ENCODE measurements at regions not wholly inside any gene's neighbourhood (a gene's known extent, or its start where the extent isn't known, plus 50 kb on each side); places are given as distances from the start of the nearest gene placed in this dataset.

DNA sequence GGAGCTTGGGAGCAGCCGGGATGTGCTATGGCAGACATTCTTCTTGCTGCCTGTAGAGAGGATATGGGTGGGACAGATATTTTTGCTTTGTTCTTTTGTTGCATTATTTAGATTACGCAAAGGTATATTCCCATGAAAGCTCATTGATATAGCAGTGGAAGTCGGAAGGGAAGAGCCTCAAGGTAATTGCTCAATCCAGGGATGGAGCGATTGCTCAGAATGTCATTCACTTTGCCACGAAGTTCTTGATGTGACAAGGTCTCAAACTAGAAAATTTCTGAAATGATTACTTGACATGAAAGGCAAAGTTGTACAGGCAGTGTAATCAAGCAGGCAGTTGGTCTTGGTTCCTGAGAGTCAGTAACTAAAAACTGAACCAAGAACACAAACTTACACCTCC, 615.6 kb upstream of the CDH4 start:
- Histone ChIP-seq H3K36me3 (ENCODE audit: control insufficient read depth, insufficient read depth, low read length) (no peaks in the 10 kb centered on the region), H3K4me3 (ENCODE audit: low read depth, low read length) (no peak overlapping the region), H3K27me3 (ENCODE audit: control insufficient read depth, insufficient read depth, low read length) (no peaks in the 10 kb centered on the region)
- DNase-seq (ENCODE audit: low read depth), result no peak
- TF ChIP-seq, protein P1, sequence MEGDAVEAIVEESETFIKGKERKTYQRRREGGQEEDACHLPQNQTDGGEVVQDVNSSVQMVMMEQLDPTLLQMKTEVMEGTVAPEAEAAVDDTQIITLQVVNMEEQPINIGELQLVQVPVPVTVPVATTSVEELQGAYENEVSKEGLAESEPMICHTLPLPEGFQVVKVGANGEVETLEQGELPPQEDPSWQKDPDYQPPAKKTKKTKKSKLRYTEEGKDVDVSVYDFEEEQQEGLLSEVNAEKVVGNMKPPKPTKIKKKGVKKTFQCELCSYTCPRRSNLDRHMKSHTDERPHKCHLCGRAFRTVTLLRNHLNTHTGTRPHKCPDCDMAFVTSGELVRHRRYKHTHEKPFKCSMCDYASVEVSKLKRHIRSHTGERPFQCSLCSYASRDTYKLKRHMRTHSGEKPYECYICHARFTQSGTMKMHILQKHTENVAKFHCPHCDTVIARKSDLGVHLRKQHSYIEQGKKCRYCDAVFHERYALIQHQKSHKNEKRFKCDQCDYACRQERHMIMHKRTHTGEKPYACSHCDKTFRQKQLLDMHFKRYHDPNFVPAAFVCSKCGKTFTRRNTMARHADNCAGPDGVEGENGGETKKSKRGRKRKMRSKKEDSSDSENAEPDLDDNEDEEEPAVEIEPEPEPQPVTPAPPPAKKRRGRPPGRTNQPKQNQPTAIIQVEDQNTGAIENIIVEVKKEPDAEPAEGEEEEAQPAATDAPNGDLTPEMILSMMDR (IDR thresholded peaks at IDR 0.05; ENCODE audit: insufficient read depth, low read depth, low read length), result no peak
- ChIA-PET POLR2A (no interaction called here), CTCF (no interaction called here)

DNA sequence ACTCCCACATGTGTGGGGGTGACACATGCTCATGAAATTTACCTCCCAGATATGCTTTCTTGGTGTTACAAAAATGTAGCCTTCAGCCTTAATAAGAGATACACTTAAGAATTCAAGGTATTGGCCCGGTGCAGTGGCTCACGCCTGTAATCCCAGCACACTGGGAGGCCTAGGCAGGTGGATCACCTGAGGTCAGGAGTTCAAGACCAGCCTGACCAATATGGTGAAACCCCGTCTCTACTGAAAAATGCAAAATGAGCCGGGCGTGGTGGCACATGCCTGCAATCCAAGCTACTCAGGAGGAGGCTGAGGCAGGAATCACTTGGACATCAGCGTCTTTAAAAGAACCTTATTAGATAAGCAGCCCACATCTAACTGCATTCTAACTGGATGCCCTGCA, 614.3 kb upstream of the CDH4 start:
- TF ChIP-seq, protein P1 (IDR thresholded peaks at IDR 0.05; ENCODE audit: insufficient read depth, low read depth, low read length), result no peak
- Histone ChIP-seq H3K36me3 (ENCODE audit: control insufficient read depth, insufficient read depth, low read length) (no peaks in the 10 kb centered on the region), H3K27me3 (ENCODE audit: control insufficient read depth, insufficient read depth, low read length) (no peaks in the 10 kb centered on the region), H3K4me3 (ENCODE audit: low read depth, low read length) (no peak overlapping the region)
- no peak for DNase-seq (ENCODE audit: low read depth)
- POLR2A ChIA-PET, result no interaction called here
- CTCF ChIA-PET, result no interaction called here

DNA sequence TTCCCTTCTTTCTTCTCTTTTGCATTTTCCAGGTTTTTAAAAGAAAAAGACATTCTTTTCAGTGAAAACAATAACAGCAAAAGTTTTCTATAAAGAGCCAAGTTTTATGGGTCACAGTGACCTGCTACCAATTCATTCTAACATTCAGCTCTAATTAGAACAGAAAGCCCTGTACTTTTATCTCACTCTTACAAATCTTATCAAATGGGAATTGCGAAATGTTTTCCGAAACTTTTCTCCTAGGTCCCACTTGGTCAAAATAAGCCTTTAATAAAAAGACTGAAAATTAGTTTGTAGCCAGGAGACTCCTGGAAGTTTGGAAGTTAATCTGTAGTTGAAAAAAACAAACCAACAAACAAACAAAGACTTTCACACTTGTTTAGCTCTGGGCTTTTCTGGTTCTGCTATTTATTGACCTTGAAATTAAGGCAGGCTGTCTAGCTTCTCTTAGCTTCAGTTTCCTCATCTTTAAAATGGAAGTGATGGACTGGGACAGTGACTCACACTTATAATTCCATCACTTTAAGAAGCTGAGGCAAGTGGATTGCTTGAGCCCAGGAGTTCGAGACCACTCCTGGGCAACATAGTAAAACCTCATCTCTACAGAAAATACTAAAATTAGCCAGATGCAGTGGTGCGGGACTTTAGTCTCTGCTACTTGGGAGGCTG, 613.5 kb upstream of the CDH4 start:
- TF ChIP-seq, protein P1 (IDR thresholded peaks at IDR 0.05; ENCODE audit: insufficient read depth, low read depth, low read length), result no peak
- DNase-seq (ENCODE audit: low read depth), result no peak
- no peaks in the 10 kb centered on the region for H3K36me3 ChIP-seq (ENCODE audit: control insufficient read depth, insufficient read depth, low read length)
- no peaks in the 10 kb centered on the region for H3K27me3 ChIP-seq (ENCODE audit: control insufficient read depth, insufficient read depth, low read length)
- ChIA-PET POLR2A (no interaction called here), CTCF (no interaction called here)
- H3K4me3 ChIP-seq (ENCODE audit: low read depth, low read length), result no peak overlapping the region

- ChIA-PET CTCF (no interaction called here), POLR2A (no interaction called here)
- TF ChIP-seq, protein P1 (IDR thresholded peaks at IDR 0.05; ENCODE audit: insufficient read depth, low read depth, low read length), result no peak
- Histone ChIP-seq H3K27me3 (ENCODE audit: control insufficient read depth, insufficient read depth, low read length) (no peaks in the 10 kb centered on the region), H3K4me3 (ENCODE audit: low read depth, low read length) (no peak overlapping the region), H3K36me3 (ENCODE audit: control insufficient read depth, insufficient read depth, low read length) (no peaks in the 10 kb centered on the region)
- no peak for DNase-seq (ENCODE audit: low read depth)
These were observed 610.1 kb upstream of the CDH4 start for GRCh38 chr20:60641879-60642447.

DNA sequence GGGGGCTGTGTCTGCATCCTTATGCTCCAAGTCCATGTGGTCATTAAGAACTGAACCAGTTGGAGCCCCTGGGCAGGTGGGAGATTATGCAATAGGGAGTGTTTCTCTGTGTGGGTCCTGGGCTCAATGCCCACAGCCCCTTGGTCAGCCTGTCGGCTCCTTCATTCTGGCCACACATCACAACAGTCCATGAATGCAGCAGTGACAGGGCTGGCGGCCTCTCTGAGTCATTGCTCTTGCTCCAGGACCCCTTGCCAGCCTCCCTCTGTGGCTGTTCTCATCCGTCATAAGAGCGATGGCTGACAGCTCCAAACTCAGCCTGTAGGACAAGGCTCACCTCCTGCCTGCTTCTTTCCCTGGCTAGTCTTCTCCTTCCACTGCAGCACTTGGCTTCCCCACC, 609.5 kb upstream of the CDH4 start:
- CTCF ChIA-PET, result no interaction called here
- POLR2A ChIA-PET, result no interaction called here
- no peak overlapping the region for H3K4me3 ChIP-seq (ENCODE audit: low read depth, low read length)
- no peak for DNase-seq (ENCODE audit: low read depth)
- H3K36me3 ChIP-seq (ENCODE audit: control insufficient read depth, insufficient read depth, low read length), result no peaks in the 10 kb centered on the region
- TF ChIP-seq, protein P1 (IDR thresholded peaks at IDR 0.05; ENCODE audit: insufficient read depth, low read depth, low read length), result no peak
- H3K27me3 ChIP-seq (ENCODE audit: control insufficient read depth, insufficient read depth, low read length), result no peaks in the 10 kb centered on the region
